Ovary (tissue), 3 donors: ENCODE measurements at regions not wholly inside any gene's neighbourhood (a gene's known extent, or its start where the extent isn't known, plus 50 kb on each side); places are given as distances from the start of the nearest gene placed in this dataset.

Source experiments
- EP300 ChIP-seq: sonication (generic); formaldehyde crosslinking; IDR thresholded peaks from one replicate; pipeline ENCODE4 v1.6.1; 2017; ENCODE audit warnings: antibody characterized with exemption
- POLR2A ChIP-seq: fragments of 450-650 bp; IDR thresholded peaks from one replicate; pipeline ENCODE4 v1.6.1; 2017; ENCODE audit warnings: antibody characterized with exemption, mild to moderate bottlenecking, moderate library complexity
- TF ChIP-seq, protein P1 (sequence below), 3 donors: fragments of 450-650 bp in 2 of 3; fragments of 200-600 bp in 1 of 3; IDR thresholded peaks; one replicate each; pipeline versions ENCODE4 v1.5.1 to v1.8.0; 2016 to 2022; ENCODE audit warnings: antibody characterized with exemption in 3 of 3, mild to moderate bottlenecking in 1 of 3
- donor health status: DM: no; HTN: no; CAD: no.

DNA sequence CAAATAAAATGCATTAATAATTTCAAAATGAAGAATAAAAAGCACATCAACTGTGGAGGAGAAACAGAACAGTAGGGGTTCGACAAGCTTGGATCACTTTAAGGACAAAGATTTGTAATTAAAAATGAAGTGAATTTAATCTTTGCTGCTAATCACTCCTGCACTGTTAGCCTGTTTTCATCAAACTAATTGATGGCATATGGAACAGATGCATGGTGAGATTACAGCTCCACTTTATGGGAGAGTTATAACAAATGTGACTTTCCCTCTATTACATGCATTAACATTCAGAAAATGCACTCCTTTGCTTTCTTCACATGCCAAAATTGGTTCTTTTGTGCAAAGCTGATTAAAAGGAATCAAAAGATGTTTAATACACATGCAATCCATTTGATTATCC, 207.2 kb upstream of the C21orf91 start:
- TF ChIP-seq, protein P1, sequence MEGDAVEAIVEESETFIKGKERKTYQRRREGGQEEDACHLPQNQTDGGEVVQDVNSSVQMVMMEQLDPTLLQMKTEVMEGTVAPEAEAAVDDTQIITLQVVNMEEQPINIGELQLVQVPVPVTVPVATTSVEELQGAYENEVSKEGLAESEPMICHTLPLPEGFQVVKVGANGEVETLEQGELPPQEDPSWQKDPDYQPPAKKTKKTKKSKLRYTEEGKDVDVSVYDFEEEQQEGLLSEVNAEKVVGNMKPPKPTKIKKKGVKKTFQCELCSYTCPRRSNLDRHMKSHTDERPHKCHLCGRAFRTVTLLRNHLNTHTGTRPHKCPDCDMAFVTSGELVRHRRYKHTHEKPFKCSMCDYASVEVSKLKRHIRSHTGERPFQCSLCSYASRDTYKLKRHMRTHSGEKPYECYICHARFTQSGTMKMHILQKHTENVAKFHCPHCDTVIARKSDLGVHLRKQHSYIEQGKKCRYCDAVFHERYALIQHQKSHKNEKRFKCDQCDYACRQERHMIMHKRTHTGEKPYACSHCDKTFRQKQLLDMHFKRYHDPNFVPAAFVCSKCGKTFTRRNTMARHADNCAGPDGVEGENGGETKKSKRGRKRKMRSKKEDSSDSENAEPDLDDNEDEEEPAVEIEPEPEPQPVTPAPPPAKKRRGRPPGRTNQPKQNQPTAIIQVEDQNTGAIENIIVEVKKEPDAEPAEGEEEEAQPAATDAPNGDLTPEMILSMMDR (IDR thresholded peaks at IDR 0.05), result no peak
- no peak for TF ChIP-seq POLR2A
- TF ChIP-seq EP300, result no peak
